Cardiac muscle cell (in vitro differentiated cells and primary cell): ENCODE measurements at regions not wholly inside any gene's neighbourhood (a gene's known extent, or its start where the extent isn't known, plus 50 kb on each side); places are given as distances from the start of the nearest gene placed in this dataset.
"Not testable (repeated sequence)": the region's sequence is repeated elsewhere in the genome, so short reads cannot be mapped to it uniquely, and the experiment has no call there.

Experiments used
- DNase-seq, 2 donors: peaks; one replicate each; pipeline versions ENCODE4 v3.0.0 to v3.0.0-alpha.2; 2010 to 2017; ENCODE audit warnings: low read depth in 1 of 2, low spot score in 1 of 2
- H3K27ac ChIP-seq: fragments of 200-600 bp; sonication (generic); 2 replicates; pipeline ENCODE4 v1.5.1; 2016
- H3K27me3 ChIP-seq: fragments of 200-600 bp; sonication (generic); 2 replicates; pipeline ENCODE4 v1.6.0; 2016; ENCODE audit warnings: control low read depth
- H3K36me3 ChIP-seq: fragments of 200-600 bp; sonication (generic); 2 replicates; pipeline ENCODE4 v1.5.1; 2016; ENCODE audit warnings: control low read depth
- H3K4me1 ChIP-seq: fragments of 200-600 bp; sonication (generic); 2 replicates; pipeline ENCODE4 v1.8.1; 2017; ENCODE audit warnings: low read depth, mild to moderate bottlenecking, mixed run types
- H3K4me3 ChIP-seq: fragments of 200-600 bp; sonication (generic); 2 replicates; pipeline ENCODE4 v1.5.1; 2016; ENCODE audit warnings: mild to moderate bottlenecking
- H3K9me3 ChIP-seq: fragments of 200-600 bp; sonication (generic); 2 replicates; pipeline ENCODE4 v1.5.1; 2017; ENCODE audit warnings: low read depth, mild to moderate bottlenecking, control low read depth
- CTCF ChIP-seq: IDR thresholded peaks from 2 replicates; pipeline ENCODE4 v1.5.1; 2012; ENCODE audit warnings: low read depth, mild to moderate bottlenecking, low read length

- Histone ChIP-seq H3K9me3 (no peaks in the 10 kb centered on the region), H3K4me3 (no peak overlapping the region), H3K36me3 (no peaks in the 10 kb centered on the region), H3K27ac (no peak overlapping the region), H3K27me3 (no peaks in the 10 kb centered on the region), H3K4me1 (no peaks in the 10 kb centered on the region)
- peak in 1 of 2 donors; percentile 19 for DNase-seq
- no peak for TF ChIP-seq CTCF
Measured at GRCh38 chr12:59304077-59304721, 291.6 kb upstream of the SLC16A7 start.

GRCh38 chr12:59298296-59298695, 297.5 kb upstream of the SLC16A7 start:
- no peak for DNase-seq

GRCh38 chr12:59294221-59294620, 301.6 kb upstream of the SLC16A7 start:
- peaks cover 2% of the 10 kb centered on the region for H3K27me3 ChIP-seq
- H3K36me3 ChIP-seq, result no peaks in the 10 kb centered on the region
- no peak for TF ChIP-seq CTCF
- no peaks in the 10 kb centered on the region for H3K9me3 ChIP-seq
- H3K4me1 ChIP-seq, result no peaks in the 10 kb centered on the region
- H3K27ac ChIP-seq, result no peak overlapping the region
- H3K4me3 ChIP-seq, result no peak overlapping the region
- DNase-seq, result no peak

More at GRCh38 chr12:59298296-59298695, 297.5 kb upstream of the SLC16A7 start:
- no peak overlapping the region for H3K4me3 ChIP-seq
- no peaks in the 10 kb centered on the region for H3K4me1 ChIP-seq
- no peak for TF ChIP-seq CTCF
- H3K9me3 ChIP-seq, result no peaks in the 10 kb centered on the region
- no peak overlapping the region for H3K27ac ChIP-seq
- peaks cover 2% of the 10 kb centered on the region for H3K27me3 ChIP-seq
- H3K36me3 ChIP-seq, result no peaks in the 10 kb centered on the region

- TF ChIP-seq CTCF, result no peak
- H3K4me3 ChIP-seq, result no peak overlapping the region
- no peaks in the 10 kb centered on the region for H3K9me3 ChIP-seq
- DNase-seq, result no peak
- no peaks in the 10 kb centered on the region for H3K4me1 ChIP-seq
- H3K27me3 ChIP-seq, result no peaks in the 10 kb centered on the region
- H3K36me3 ChIP-seq, result no peaks in the 10 kb centered on the region
- no peak overlapping the region for H3K27ac ChIP-seq
Measured at GRCh38 chr12:59282999-59283398, 312.8 kb upstream of the SLC16A7 start.

DNA sequence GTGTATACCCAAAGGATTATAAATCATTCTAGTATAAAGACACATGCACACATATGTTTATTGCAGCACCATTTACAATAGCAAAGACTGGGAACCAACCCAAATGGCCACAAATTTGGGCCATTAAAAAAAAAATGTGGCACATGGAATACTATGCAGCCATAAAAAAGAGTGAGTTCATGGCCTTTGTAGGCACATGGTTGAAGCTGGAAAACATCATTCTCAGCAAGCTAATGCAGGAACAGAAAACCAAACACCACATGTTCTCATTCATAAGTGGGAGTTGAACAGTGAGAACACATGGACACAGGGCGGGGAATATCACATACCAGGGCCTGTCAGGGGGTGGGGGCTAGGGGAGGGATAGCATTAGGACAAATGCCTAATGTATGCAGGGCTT, 322.3 kb upstream of the SLC16A7 start:
- H3K27ac ChIP-seq, H3K9me3 ChIP-seq, H3K4me1 ChIP-seq, H3K27me3 ChIP-seq, DNase-seq, H3K36me3 ChIP-seq, H3K4me3 ChIP-seq: not testable (repeated sequence)

DNA sequence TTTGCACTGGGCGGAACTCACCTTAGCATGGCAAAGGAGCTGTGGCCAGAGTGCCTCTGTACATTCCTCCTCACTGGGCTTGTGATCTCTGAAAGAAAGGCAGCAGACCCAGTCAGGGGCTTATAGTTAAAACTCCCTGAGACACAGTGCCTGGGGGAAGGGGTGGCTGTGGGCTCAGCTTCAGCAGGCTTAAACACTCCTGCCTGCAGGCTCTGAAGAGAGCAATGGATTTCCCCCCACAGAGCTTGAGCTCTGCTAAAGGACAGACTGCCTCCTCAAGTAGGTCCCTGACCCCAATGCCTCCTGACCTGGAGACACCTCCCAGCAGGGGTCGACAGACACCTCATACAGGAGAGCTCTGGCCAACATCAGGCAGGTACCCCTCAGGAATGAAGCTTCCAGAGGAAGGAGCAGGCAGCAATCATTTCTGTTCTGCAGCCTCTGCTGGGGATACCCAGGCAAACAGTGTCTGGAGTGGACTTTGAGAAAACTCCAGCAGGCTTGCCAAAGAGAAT, 327.5 kb upstream of the SLC16A7 start:
- TF ChIP-seq CTCF, result no peak
- Histone ChIP-seq H3K4me3 (no peak overlapping the region), H3K9me3 (no peaks in the 10 kb centered on the region), H3K27me3 (no peaks in the 10 kb centered on the region), H3K4me1 (no peaks in the 10 kb centered on the region), H3K36me3 (no peaks in the 10 kb centered on the region), H3K27ac (no peak overlapping the region)
- no peak for DNase-seq
